ENCODE measurements at regions not wholly inside any gene's neighbourhood (a gene's known extent, or its start where the extent isn't known, plus 50 kb on each side); places are given as distances from the start of the nearest gene placed in this dataset.

DNA sequence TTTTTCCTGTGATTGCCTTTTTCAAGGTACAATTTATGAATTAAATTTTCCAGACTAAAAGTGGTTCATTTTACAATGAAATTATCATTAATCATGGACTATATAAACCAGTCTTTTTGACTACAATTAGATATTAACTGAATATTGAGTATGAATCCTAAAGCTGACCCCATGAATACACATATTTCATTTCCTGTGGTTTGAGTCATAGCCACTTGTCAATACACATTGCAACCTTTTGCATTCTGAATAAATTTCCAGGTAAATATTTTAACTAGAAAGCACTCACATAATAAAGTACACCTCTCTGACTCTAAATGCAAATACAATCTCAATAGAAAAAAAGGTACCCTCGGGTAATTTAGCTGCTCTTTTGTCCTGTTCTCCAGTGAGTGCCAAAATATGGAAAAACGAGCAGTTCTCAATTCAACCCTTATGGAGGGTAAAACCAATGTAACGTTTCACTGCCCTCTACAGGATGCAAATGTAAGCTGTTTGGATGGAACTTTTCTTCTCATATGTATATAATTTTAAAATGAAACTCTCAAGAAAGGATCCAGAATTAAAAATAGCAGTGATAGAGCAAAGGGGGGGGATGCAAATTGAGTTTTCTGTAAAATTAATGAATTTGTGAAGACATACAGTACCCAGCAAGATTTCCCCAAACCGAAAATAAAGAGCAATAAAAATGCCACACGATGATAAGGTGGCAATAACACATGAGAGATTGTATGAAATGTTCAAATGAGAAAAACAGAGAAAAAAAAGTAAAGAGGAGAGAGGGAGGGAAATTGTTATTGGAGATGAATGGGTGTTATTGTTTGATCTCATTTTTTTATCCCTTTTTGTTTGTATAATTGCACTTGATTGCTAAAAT lies 1795.7 kb upstream of the PIK3C3 start:
- no peaks in the 10 kb centered on the region for H3K36me3 ChIP-seq (ENCODE audit: control insufficient read depth in 4 of 4, insufficient read depth in 3 of 4, low read depth in 1 of 4, low read length in 3 of 4)
- no peak overlapping the region for H3K9ac ChIP-seq (ENCODE audit: low read depth in 1 of 2, low read length in 2 of 2)
- no peak overlapping the region for H3K4me3 ChIP-seq (ENCODE audit: low read depth in 1 of 3, low read length in 3 of 3)
- no peaks in the 10 kb centered on the region for H3K27me3 ChIP-seq (ENCODE audit: control insufficient read depth in 4 of 4, insufficient read depth in 4 of 4, low read length in 3 of 4)
- TF ChIP-seq YY1 (IDR thresholded peaks at IDR 0.05) (no peak), REST (IDR thresholded peaks at IDR 0.05) (no peak), SP1 (IDR thresholded peaks at IDR 0.05) (no peak), EGR1 (IDR thresholded peaks at IDR 0.05; ENCODE audit: low read depth in 2 of 2) (no peak), RXRA (IDR thresholded peaks at IDR 0.05) (no peak), GABPA (IDR thresholded peaks at IDR 0.05 in 1 of 2, conservative IDR thresholded peaks at IDR 0.05 in 1 of 2) (no peak), NR2F2 (IDR thresholded peaks at IDR 0.05) (no peak), TAF1 (conservative IDR thresholded peaks at IDR 0.05) (no peak), FOXA1 (IDR thresholded peaks at IDR 0.05) (no peak), RAD21 (IDR thresholded peaks at IDR 0.05) (peak; percentile 34 to 54)
- TF ChIP-seq, protein P1, sequence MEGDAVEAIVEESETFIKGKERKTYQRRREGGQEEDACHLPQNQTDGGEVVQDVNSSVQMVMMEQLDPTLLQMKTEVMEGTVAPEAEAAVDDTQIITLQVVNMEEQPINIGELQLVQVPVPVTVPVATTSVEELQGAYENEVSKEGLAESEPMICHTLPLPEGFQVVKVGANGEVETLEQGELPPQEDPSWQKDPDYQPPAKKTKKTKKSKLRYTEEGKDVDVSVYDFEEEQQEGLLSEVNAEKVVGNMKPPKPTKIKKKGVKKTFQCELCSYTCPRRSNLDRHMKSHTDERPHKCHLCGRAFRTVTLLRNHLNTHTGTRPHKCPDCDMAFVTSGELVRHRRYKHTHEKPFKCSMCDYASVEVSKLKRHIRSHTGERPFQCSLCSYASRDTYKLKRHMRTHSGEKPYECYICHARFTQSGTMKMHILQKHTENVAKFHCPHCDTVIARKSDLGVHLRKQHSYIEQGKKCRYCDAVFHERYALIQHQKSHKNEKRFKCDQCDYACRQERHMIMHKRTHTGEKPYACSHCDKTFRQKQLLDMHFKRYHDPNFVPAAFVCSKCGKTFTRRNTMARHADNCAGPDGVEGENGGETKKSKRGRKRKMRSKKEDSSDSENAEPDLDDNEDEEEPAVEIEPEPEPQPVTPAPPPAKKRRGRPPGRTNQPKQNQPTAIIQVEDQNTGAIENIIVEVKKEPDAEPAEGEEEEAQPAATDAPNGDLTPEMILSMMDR (IDR thresholded peaks at IDR 0.05; ENCODE audit: low read depth, low read length, missing input control): peak; percentile 6
- TF ChIP-seq, protein P2, sequence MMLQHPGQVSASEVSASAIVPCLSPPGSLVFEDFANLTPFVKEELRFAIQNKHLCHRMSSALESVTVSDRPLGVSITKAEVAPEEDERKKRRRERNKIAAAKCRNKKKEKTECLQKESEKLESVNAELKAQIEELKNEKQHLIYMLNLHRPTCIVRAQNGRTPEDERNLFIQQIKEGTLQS (IDR thresholded peaks at IDR 0.05): no peak
- TF ChIP-seq, protein P3, sequence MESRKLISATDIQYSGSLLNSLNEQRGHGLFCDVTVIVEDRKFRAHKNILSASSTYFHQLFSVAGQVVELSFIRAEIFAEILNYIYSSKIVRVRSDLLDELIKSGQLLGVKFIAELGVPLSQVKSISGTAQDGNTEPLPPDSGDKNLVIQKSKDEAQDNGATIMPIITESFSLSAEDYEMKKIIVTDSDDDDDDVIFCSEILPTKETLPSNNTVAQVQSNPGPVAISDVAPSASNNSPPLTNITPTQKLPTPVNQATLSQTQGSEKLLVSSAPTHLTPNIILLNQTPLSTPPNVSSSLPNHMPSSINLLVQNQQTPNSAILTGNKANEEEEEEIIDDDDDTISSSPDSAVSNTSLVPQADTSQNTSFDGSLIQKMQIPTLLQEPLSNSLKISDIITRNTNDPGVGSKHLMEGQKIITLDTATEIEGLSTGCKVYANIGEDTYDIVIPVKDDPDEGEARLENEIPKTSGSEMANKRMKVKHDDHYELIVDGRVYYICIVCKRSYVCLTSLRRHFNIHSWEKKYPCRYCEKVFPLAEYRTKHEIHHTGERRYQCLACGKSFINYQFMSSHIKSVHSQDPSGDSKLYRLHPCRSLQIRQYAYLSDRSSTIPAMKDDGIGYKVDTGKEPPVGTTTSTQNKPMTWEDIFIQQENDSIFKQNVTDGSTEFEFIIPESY (IDR thresholded peaks at IDR 0.05): no peak
- no peaks in the 10 kb centered on the region for H3K4me1 ChIP-seq (ENCODE audit: control insufficient read depth in 4 of 4, insufficient read depth in 4 of 4, low read length in 3 of 4)
- no peaks in the 10 kb centered on the region for H3K9me3 ChIP-seq (ENCODE audit: control insufficient read depth in 4 of 4, low read length in 3 of 4)
- WGBS: 30% methylated on average over 5 of the region's 5 CpGs
- DNase-seq (ENCODE audit: low spot score): no peak
- no peak overlapping the region for H3K27ac ChIP-seq (ENCODE audit: low read depth in 1 of 2, low read length in 2 of 2)

- no peak overlapping the region for H3K27ac ChIP-seq (ENCODE audit: low read depth in 1 of 2, low read length in 2 of 2)
- DNase-seq (ENCODE audit: low spot score): no peak
- no peak for TF ChIP-seq GABPA (IDR thresholded peaks at IDR 0.05 in 1 of 2, conservative IDR thresholded peaks at IDR 0.05 in 1 of 2)
- TF ChIP-seq, protein P1 (IDR thresholded peaks at IDR 0.05; ENCODE audit: low read depth, low read length, missing input control): no peak
- no peak for TF ChIP-seq HNF4A (conservative IDR thresholded peaks at IDR 0.05)
- TF ChIP-seq NR2F2 (IDR thresholded peaks at IDR 0.05): no peak
- no peak for TF ChIP-seq REST (IDR thresholded peaks at IDR 0.05)
- no peak for TF ChIP-seq RAD21 (IDR thresholded peaks at IDR 0.05)
- TF ChIP-seq HNF4G (IDR thresholded peaks at IDR 0.05): no peak
- 84% methylated on average over 7 of the region's 7 CpGs for WGBS
- H3K36me3 ChIP-seq (ENCODE audit: control insufficient read depth in 4 of 4, insufficient read depth in 3 of 4, low read depth in 1 of 4, low read length in 3 of 4): no peaks in the 10 kb centered on the region
- no peaks in the 10 kb centered on the region for H3K4me1 ChIP-seq (ENCODE audit: control insufficient read depth in 4 of 4, insufficient read depth in 4 of 4, low read length in 3 of 4)
- H3K9me3 ChIP-seq (ENCODE audit: control insufficient read depth in 4 of 4, low read length in 3 of 4): no peaks in the 10 kb centered on the region
- no peaks in the 10 kb centered on the region for H3K27me3 ChIP-seq (ENCODE audit: control insufficient read depth in 4 of 4, insufficient read depth in 4 of 4, low read length in 3 of 4)
- H3K4me3 ChIP-seq (ENCODE audit: low read depth in 1 of 3, low read length in 3 of 3): no peak overlapping the region
- no peak overlapping the region for H3K9ac ChIP-seq (ENCODE audit: low read depth in 1 of 2, low read length in 2 of 2)
Observed at GRCh38 chr18:40157120-40157519, 1797.9 kb upstream of the PIK3C3 start.

Measured in liver (tissue), 8 donors.